ENCODE measurements at regions not wholly inside any gene's neighbourhood (a gene's known extent, or its start where the extent isn't known, plus 50 kb on each side); places are given as distances from the start of the nearest gene placed in this dataset.

DNA sequence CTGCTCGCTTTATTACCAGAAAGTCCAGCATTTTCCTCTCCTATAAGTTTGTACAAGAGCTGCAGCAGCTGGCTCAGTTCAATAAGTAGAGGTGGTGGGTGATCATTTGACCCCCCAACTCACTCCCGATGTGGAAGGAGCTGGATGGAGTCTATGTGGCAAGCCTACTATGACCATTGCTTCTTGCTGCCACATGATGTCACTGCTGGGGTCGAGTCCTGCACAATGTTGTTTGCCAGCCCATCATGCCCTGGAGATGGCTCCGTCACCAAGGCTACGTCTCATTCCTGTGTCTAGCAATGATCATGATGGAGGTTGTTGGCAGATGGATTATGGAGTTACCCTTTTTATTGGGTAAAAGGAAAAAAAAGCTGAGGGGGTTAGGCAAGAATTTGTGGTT is 266.3 kb downstream of the PSAT1 start:
- no peak for DNase-seq (ENCODE audit: low spot score)

DNA sequence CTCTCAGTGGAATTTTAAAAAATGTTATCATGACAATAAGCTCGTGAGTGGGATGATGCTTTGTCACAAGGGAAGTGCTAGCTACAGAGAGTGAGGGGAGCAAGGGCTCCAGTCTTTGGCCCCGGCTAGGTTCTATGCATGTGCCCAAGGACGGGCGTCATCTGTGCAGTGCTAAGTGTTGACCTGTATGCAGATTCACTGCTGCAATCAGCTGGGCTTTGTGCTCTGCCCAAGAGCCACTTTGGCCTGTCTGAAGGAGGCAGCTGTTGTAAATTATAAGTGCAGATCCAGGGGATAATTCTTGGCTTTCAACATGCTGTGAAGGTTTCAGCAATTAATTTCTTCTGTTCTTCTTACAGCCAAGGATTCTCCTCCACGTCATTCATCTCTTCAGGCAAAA is 268.6 kb downstream of the PSAT1 start:
- no peak for DNase-seq (ENCODE audit: low spot score)

DNA sequence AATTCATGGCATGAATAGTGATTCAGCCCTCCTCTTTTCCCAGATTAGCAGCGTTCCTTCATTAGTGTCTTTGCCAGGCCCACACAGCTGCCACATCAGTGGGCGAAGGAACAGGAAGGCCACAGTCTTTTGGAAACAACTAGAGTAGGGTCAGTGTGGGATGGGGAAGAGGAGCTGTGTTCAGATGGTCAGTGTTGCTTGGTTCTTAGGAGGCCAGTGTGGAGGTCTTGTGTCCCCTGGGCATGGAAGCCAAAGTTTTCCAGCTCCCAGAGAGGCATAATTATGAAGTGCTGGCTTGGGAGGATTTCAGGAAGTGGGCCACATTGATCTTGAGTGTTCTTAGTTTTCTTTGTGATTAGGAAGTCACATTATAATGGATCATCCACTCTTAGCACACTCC is 269.6 kb downstream of the PSAT1 start:
- no peak for DNase-seq (ENCODE audit: low spot score)

DNA sequence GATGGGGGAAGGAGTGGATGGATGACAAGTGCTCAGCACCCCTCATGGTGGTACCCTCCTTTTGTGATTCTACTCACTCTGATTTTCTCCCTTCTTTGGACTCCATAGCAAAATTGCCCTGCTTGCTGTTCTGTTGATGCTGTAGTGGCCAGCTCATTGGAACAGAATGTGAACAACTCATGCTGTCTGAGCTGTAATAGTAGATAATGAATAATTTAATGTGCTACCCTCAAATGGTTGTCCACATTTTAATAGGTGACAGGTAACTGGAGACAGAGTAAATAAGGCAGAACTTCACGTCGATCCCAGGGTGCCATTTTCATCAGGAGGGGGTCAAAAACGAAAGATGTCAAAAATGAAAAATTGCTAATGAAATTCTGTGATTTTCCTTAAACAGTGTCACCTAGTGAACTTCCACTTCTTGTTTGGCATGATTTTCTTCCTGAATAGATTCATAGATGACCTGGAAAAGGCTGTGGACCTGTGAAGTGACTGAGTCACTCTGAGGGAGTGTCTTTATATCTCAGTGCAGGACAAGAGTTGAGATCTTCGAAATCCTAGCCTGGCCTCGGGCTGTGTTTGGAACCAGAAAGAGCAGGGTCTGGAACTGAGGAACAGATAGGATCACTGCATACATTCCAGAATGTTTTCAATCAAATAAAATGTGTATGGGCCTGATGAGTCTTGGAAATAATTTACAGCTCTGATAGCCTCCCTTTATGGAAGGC is 270.2 kb downstream of the PSAT1 start:
- no peak for DNase-seq (ENCODE audit: low spot score)

DNA sequence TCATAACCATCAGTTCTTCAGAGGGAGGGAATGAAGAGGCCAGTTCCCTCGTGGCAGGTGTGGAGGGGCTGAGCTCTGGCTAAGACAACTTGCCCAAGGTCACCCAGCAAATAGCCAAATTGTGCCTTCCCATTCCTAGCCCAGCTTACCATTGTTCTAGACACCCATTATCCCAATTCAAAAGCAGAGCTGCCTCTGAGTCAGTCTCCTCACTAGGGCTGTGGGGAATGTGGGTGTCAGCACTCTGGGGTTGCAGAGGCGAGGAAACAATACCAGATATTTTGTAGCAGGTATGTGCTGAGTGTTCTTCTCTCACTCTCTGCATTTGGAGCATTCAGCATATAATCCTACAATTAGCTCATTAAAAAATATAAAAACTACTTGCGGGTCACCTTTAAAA is 270.8 kb downstream of the PSAT1 start:
- DNase-seq (ENCODE audit: low spot score) = no peak

DNA sequence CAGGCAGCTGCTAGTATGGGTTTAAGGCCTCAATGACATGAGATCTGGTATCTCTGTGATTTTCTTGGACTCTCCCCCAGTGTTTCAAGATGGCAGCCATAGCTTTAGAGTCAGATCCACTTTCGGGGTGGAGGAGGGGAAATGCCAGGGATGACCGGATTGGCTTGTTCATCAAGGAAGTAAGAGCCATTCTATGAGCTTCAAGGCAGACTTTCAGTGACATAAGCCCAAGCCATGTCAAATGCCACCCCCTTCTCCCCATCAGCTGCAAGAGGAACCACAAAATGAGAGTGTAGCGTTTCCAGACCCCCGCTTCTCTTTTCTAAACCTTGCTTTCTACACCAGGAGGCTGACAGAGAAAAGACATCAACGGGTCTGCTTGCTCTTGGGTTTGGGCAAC is 271.8 kb downstream of the PSAT1 start:
- no peak for DNase-seq (ENCODE audit: low spot score)

DNA sequence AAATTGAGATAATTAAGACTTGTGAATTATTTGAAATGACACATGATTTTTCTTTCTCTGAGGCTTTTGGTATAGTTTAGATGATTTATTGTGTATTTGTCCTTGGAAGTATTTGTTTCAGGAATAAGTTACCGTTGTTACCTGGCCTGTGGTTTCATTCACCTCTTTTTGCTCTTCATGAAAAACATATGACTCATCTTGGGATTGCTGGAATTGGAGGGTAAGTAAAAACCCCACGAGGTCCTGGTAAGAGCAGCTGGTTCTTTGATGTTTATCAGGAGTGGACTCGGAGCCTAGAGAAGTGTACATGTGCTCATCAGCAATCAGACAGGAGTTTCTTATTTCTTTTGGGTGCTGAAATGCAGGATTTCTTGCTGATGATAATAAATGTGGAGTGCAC is 275.3 kb downstream of the PSAT1 start:
- no peak for DNase-seq (ENCODE audit: low spot score)

DNA sequence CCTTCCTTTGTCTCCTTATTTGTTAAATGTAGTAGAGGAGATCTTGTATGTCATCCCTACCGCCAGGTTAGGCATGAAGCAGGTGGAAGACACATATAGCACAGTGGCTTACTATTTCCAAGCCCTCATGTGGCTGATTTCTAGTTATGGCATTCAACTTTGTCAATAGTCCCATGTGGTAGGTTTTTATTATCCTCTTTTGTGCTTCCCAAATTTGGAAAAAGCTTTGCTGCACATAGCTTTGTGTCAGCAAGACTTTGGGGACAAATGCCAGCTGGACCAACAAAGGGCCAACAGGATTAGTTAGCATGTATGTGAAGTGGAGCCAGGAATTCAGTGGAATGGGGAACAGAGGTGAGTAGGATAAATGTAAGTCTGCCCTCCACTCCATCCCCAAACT is 276.3 kb downstream of the PSAT1 start:
- DNase-seq (ENCODE audit: low spot score) = no peak

DNA sequence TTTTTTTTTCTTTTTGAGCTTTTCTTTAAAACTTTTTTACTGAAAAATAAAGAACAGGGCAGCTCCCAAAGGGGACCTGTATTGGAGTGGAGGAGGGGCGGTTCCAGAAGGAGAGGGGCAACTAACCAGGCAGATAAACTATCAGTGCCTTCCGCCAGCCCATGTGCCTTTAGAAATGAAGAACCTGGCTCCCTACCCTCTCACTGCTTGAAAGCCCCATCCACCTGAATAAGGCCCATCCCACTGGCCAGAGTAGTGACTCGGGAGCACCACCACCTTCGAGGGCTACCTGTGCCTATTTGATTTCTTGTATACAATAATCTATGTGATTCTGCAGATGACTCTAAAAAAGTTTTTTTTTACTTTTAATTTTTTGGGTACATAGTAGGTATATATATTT is 276.7 kb downstream of the PSAT1 start:
- no peak for DNase-seq (ENCODE audit: low spot score)

DNA sequence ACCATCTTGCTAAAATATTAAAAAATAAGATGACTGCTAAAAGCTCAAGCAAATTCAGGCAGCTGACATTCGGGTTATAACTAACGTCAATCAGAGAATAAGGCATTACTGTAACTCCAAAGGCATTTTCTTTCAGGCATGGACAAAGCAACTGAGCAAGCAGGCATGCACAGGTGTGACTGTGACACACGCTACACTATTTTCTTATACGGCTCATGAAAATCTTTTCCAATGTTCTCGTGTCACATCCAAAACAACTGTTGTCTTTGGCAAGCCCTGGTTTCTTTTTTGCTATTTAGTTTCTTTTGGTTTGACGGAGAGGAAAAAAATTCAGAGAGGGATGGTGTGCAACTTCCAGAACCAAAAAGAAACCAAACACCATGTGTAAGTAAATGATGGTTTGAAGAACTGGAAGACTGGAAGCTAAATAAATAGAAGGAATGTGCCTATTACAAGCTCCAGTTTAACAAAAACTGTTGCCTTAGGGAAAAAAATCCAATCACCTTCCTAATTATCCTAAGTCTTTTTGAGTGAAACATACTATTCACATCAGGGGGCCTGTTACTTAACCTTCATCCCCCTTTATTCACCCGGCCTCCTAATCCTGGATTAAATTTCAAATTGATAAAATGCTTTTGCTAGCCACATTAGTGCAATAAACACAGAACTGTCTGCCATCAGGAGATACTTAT is 277.6 kb downstream of the PSAT1 start:
- DNase-seq (ENCODE audit: low spot score) = no peak

DNA sequence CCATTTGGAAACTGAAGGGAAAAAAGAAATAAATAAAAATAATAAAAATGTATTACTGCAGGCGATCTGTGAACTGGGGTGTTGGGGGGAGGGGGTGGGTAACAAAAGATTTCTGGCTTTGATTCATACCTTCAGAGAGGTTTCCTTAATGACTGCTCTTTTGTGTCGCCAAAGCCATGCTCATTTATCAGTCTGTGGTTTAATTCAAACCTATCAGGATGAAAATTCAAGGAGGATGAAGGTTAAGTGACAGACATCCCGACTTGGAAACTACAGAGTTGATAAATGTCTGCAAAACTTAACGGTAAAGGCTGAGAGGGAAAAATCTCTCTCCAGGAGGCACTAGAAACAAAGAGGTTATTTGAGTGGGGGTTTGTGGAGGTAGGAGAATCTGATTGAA is 278.2 kb downstream of the PSAT1 start:
- DNase-seq (ENCODE audit: low spot score) = no peak

DNA sequence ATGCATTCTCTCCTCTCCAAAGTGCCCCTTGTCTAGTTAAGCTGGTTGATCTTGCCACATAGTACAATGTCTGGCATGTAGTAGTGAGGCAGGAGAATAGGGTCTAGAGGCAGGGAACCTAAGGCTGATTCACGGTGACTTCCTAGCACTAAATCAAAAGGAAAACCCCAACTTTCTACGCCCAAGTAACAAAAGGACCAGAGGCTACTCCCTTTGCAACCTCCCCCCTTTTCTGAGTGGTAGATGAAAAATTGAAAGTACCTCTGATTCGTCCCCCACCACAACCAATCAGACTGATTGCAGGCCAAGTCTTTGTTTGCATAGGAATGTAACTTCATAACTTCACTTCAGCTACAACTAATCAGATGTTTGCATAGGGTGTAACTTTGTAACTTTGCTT is 278.8 kb downstream of the PSAT1 start:
- no peak for DNase-seq (ENCODE audit: low spot score)

DNA sequence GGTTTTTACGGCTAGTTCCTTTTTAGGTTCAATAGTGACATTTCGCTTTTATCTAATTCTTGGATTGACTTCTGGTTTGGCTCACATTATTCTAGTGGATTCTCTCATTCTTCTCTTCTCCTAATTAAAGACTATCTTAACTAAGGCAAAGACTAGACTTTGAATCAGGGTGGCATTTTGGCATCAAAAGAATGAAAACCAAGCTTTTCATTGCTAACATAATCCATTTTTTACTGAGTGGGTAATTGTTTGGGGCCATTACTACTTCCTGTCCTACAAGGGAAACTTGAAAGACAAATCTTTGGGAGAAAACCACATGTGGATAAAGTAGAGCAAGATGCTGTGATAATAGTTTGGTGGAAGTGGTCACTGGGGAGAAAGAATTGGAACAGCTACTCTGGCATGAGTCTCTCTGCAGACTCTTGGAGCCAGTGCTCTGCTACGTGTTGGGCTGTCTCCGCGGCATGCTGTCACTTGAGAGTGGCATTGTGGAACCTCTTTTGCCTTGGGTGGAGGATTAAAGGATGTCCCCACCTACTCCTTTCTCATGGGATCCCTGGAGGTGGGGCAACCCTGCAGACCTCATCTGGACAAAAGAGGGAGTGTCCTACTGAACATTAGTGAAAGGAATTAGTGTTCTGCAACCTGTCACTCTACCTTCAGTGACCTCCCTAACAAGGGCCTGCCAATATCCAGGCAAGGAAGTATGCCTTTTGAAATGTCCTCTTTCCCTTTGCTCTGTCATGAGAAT is 280.4 kb downstream of the PSAT1 start:
- DNase-seq (ENCODE audit: low spot score) = no peak

DNA sequence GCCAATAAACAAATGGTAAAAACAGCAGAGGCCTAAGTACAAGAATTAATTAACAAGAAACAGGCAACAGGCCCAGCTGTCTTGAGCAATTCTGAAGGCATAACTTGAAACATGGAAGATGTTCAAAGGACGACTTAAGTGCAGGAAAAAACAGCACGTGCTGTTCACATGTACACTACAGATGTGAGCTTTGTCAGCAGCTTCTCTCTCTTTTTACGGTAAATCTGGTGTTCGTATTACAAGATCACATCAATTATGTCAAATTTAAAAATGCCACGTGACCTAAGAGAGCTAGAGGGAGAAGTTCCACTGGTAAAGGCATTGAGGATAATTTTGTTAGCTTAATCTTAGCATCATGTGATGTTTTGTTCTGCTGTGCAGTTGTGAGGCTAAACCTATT is 281.1 kb downstream of the PSAT1 start:
- DNase-seq (ENCODE audit: low spot score) = no peak

DNA sequence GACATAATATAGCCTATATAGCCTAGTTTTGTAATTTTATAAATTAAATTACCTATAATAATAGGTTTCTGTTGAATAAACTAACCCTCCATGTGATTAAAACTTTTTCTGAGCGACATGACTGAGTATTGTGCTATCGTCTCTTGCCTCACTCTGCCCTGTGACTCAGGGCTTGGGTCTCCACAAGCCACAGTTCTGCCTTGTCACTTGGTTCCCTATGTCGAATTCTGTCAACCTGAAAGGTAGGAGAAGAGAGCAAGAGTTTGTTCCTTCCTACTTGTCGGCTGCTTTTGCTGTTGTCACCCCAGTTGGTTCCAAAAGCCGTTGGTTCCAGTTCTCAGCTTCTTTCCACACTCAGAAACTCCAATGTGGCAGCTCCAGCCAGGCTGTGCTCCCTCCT is 285.9 kb downstream of the PSAT1 start:
- no peak for DNase-seq (ENCODE audit: low spot score)

DNA sequence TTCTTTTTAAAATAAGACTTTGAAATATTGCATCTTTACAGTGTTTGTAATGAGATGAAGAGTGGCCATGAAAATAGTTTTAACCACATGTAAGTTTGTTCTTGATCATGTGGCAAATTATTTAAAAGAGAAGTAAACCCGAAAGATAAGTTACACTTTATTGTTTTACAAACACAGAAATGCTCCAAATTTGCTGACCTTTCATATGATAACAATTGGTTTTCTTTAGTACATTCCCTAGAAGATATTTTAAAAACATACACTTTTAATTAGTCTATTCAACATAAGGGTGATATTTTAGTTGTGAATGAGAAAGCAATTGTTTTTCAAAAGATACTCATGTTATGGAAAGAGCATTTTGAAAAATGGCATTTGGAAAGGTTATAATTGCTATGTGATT is 287.7 kb downstream of the PSAT1 start:
- DNase-seq (ENCODE audit: low spot score) = no peak

DNA sequence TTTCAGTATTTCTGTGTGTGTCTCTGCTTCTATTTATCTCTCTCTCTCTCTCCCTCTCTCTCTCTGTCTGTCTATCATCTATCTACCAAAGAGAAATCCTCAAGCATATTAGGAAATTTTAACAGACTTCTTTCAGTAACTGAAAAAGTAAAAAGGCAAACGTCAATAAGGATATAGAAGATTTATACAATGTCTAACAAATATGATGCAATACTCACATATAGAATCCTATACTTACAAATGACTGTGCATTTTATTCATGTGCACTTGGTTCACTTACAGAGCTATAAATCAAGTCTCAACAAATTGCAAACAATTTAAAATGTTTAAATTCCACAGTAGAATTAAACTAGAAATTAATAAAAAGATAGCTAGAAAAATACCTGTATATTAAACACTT is 289.0 kb downstream of the PSAT1 start:
- DNase-seq (ENCODE audit: low spot score) = no peak

DNA sequence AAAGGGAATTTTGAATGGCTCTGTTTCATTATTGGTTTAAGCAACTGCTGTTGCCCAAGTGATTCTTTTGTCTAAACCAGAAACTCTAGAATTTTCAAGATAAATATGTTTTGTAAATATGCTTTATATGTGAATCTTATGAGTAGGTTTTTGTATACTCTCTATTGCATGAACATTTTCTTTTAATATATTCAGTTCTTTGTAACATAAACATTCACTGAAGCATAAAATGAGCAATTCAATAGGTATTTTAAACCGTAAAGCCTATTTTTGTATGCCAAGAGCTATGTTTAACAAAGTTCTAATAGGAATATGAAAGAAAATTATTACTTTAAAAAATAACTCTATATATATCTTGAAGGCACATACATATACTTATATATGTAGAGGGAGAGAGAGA is 293.1 kb downstream of the PSAT1 start:
- no peak for DNase-seq (ENCODE audit: low spot score)

DNA sequence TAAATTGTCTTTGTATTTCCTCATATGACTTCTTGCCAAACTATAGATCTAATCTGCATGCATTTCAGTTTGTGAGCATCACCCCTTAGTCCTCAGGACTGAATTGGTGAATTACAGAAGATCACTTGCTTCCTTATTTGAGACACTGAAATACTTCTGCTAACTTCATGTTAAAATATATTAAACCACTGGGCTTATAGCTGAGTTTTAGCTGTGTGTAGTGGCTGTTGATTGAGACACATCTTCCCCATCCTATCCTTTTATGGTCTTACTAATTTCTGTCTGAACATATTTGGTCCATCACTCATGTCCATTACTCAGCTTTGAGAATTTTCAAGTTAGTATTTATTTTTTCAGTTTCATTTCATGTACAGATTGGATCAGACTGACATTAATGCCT is 295.9 kb downstream of the PSAT1 start:
- DNase-seq (ENCODE audit: low spot score) = no peak

DNA sequence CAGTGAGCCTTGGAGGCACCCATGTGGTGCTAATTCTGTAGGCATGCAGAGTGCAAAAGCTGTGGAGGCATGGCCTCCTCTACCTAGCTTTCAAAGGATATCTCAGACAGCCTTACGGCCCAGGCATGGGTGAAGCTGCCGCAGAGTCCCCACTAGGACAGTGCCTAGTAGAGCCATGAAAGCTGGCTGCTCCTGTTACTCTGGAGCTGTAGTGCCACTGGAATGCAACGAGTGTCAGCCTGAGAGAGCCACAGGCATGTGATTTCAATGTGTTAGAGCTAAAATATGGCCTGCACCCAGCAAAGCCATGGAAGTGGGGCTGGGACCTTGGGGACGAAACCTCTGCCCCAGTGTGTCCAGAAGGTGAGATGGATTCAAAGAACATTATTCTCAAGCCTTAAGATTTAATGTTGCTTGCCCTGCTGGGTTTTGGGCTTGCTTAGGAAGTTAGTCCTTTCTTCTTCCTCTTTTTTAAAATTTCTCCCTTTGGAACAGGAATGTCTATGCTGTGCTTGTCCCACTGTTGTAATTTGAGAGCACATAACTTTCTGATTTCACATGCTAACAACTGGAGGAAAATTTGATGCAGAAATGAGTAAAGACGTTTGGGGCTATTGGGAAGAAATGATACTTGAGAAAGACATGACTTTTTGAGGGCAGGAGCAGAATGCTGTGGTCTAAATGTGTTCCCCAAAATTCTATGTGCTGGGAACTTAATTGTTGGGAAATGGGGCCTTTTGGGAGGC is 298.4 kb downstream of the PSAT1 start:
- no peak for DNase-seq (ENCODE audit: low spot score)

DNA sequence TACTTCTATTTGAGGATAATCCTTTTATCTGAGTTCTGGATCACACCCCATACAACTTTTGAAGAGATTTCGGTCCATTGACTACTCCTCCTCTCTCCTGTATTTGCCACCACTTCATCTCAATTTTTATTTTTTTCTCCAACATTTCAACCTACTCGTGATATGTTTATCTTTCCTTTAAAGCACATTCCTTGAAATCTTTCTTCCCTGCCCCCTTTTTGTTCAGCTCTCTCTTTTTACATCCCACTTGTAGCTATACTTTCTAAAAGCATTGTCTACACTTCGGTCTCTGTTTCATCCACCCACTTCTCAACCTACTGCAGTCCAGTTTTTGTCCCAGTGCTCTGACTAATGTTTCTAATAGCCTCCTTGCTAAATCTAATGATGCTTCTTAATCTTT is 299.4 kb downstream of the PSAT1 start:
- DNase-seq (ENCODE audit: low spot score) = no peak

DNA sequence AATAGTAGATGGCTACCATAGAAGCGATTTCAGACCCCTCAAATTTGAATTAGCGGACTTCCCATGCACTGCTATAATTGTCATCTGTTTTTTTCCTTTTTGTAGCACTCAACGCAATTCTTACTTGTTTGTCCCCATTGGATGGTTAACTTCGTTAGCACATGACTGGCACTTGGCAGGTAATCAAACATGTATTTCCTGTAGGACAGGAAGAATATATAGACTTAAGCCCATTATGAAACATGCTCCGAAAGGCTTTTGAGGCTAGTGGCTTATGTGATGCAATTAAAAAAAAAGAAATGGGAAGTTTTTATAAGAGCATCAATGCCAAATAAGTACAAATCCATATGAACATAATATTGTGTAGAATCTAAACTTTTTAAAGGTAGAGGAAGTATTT is 301.2 kb downstream of the PSAT1 start:
- no peak for DNase-seq (ENCODE audit: low spot score)

DNA sequence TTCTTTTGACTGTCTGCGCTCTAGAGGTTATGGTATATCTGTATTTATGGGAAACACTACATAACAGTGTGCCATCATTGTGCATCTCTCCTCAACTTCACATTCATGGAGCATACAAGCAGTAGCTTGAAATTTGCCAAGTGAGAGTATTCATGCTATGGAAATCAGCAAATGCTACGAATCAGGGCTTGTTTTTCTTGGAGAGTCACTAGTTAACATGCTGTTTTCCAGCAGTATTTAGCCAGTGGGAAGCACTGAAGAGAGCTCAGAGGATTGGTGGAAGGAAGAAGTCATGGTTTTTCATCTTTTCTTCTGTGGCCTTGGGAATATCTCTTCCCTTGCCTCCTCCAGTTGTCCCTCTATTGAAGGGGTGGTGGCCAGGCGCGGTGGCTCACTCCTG is 303.0 kb downstream of the PSAT1 start:
- DNase-seq (ENCODE audit: low spot score) = no peak

Measured in pons (tissue), 1 donor.